GM23248 (cell line): ENCODE measurements at regions not wholly inside any gene's neighbourhood (a gene's known extent, or its start where the extent isn't known, plus 50 kb on each side); places are given as distances from the start of the nearest gene placed in this dataset.

Source experiments
- DNase-seq: peaks from one replicate; pipeline ENCODE4 v3.0.0-alpha.2; 2015
- H2AFZ ChIP-seq: fragments of 200-600 bp; sonication (generic); 2 replicates; pipeline ENCODE4 v1.6.1; 2016; ENCODE audit warnings: antibody characterized with exemption
- H3F3A ChIP-seq: fragments of 200-600 bp; sonication (generic); 2 replicates; pipeline ENCODE4 v1.6.1; 2016; ENCODE audit warnings: mild to moderate bottlenecking, antibody characterized with exemption, mixed run types; ENCODE audit not compliant: insufficient read depth
- H3K27ac ChIP-seq: fragments of 200-600 bp; sonication (generic); 2 replicates; pipeline ENCODE4 v1.5.1; 2016; ENCODE audit warnings: mild to moderate bottlenecking
- H3K27me3 ChIP-seq: fragments of 200-600 bp; sonication (generic); replicated peaks from 2 replicates; pipeline ENCODE4 v1.6.1; 2016; ENCODE audit warnings: mild to moderate bottlenecking; ENCODE audit not compliant: insufficient read depth
- H3K36me3 ChIP-seq: fragments of 200-600 bp; sonication (generic); 2 replicates; pipeline ENCODE4 v1.6.1; 2016; ENCODE audit warnings: low read depth, mild to moderate bottlenecking
- H3K4me1 ChIP-seq: fragments of 200-600 bp; sonication (generic); 2 replicates; pipeline ENCODE4 v1.6.1; 2016; ENCODE audit warnings: mild to moderate bottlenecking; ENCODE audit not compliant: insufficient read depth
- H3K4me2 ChIP-seq: fragments of 200-600 bp; sonication (generic); one replicate; pipeline ENCODE4 v1.6.1; 2016; ENCODE audit warnings: mild to moderate bottlenecking; ENCODE audit not compliant: unreplicated experiment
- H3K4me3 ChIP-seq: fragments of 200-600 bp; sonication (generic); 2 replicates; pipeline ENCODE4 v1.5.1; 2016; ENCODE audit warnings: mild to moderate bottlenecking
- H3K79me2 ChIP-seq: fragments of 200-600 bp; sonication (generic); 2 replicates; pipeline ENCODE4 v1.6.1; 2016; ENCODE audit warnings: mild to moderate bottlenecking; ENCODE audit not compliant: insufficient read depth
- H3K9ac ChIP-seq: fragments of 200-600 bp; sonication (generic); 2 replicates; pipeline ENCODE4 v1.6.1; 2016; ENCODE audit warnings: mild to moderate bottlenecking
- H3K9me2 ChIP-seq: fragments of 200-600 bp; sonication (generic); 2 replicates; pipeline ENCODE4 v1.6.1; 2016; ENCODE audit warnings: mixed run types, mild to moderate bottlenecking, moderate library complexity; ENCODE audit not compliant: insufficient read depth
- H3K9me3 ChIP-seq: fragments of 200-600 bp; sonication (generic); one replicate; pipeline ENCODE4 v1.6.1; 2017; ENCODE audit warnings: low read depth
- H4K20me1 ChIP-seq: fragments of 200-600 bp; sonication (generic); 2 replicates; pipeline ENCODE4 v1.6.0; 2016; ENCODE audit not compliant: insufficient read depth
- EZH2 ChIP-seq: fragments of 200-600 bp; sonication (generic); IDR thresholded peaks from 2 replicates; pipeline ENCODE4 v1.6.1; 2018; ENCODE audit warnings: antibody characterized with exemption, mild to moderate bottlenecking; ENCODE audit not compliant: insufficient read depth, poor library complexity, severe bottlenecking
- EZH2phosphoT487 ChIP-seq: fragments of 200-600 bp; sonication (generic); IDR thresholded peaks from 2 replicates; pipeline ENCODE4 v1.6.1; 2018; ENCODE audit warnings: antibody characterized with exemption, moderate library complexity, mild to moderate bottlenecking, low read depth; ENCODE audit not compliant: insufficient read depth
- WGBS, 2 experiments: methylation state at CpG; one replicate each; pipeline ENCODE4 v1.1.6; 2015 to 2017; ENCODE audit warnings: low lambda C conversion rate in 2 of 2, low coverage in 1 of 2; ENCODE audit errors: missing lambda C conversion rate in 2 of 2; 5-methylcytosine and 5-hydroxymethylcytosine counted together
- in situ Hi-C: fragments of 300-500 bp; cut with MboI; formaldehyde crosslinking; loops from 2 replicates; pipeline ENCODE4 v1.15.0; 2020

DNA sequence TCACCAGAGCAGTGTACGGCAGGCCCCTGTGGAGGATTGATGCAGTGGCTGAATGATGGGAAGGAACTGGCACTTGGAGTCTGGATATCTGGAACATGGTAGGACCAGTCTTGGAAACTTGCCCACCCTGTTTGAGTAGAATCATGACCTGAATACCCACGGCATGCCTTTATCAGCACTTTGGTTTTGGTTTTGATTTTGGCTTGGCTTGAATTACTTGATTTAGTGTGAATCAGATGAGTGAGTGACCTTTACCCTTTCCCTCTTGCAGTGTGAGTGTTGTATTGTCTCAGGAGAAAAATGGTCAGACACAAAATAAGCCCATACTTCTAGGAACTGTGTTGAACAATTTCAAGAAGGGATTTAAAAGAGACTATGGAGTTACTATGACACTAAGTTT, 801.0 kb upstream of the TSPY4 start:
- Histone ChIP-seq H3K27ac (no peak overlapping the region), H3F3A (no peaks in the 10 kb centered on the region), H3K9me2 (no peaks in the 10 kb centered on the region), H4K20me1 (no peaks in the 10 kb centered on the region), H3K4me2 (no peak overlapping the region), H3K36me3 (no peaks in the 10 kb centered on the region), H3K9me3 (no peaks in the 10 kb centered on the region), H2AFZ (no peak overlapping the region), H3K27me3 (no peaks in the 10 kb centered on the region), H3K79me2 (no peaks in the 10 kb centered on the region), H3K4me1 (no peaks in the 10 kb centered on the region), H3K4me3 (no peak overlapping the region), H3K9ac (no peak overlapping the region)
- DNase-seq: no peak
- WGBS, 2 experiments: 30 to 43% methylated on average over 1 to 2 of the region's 2 CpGs
- in situ Hi-C loops: loop anchor here (25.0 kb wide), 1 partner anchor 101 kb away; no protein-coding TSS in a partner anchor
- TF ChIP-seq EZH2phosphoT487 (no peak), EZH2 (no peak)

DNA sequence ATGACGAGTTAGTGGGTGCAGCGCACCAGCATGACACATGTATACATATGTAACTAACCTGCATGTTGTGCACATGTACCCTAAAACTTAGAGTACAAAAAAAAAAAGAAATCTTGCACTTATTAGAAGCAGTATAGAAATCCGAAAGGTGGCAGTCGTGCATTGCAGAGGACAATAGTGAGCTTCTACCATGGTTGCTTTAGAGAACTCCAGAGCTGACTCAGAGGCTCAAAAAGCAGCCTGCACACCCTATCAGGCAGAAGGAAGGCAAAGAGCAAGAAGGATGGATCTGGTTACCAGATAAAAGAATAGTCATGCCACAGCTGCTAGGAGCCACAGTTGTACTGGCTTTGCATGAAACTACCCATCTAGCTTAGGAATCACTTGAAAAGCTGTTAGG, 796.0 kb upstream of the TSPY4 start:
- Histone ChIP-seq H4K20me1 (no peaks in the 10 kb centered on the region), H3K9me3 (no peaks in the 10 kb centered on the region), H3K4me3 (no peak overlapping the region), H3K27ac (no peak overlapping the region), H3K9ac (no peak overlapping the region), H3K4me2 (no peak overlapping the region), H3K79me2 (no peaks in the 10 kb centered on the region), H3K27me3 (no peaks in the 10 kb centered on the region), H3F3A (no peaks in the 10 kb centered on the region), H3K36me3 (no peaks in the 10 kb centered on the region), H3K9me2 (no peaks in the 10 kb centered on the region), H2AFZ (no peak overlapping the region), H3K4me1 (no peaks in the 10 kb centered on the region)
- TF ChIP-seq EZH2phosphoT487 (no peak), EZH2 (no peak)
- in situ Hi-C loops: loop anchor here (25.0 kb wide), 1 partner anchor 96 kb away; no protein-coding TSS in a partner anchor
- WGBS, 2 experiments: 29 to 42% methylated on average over 4 of the region's 4 CpGs
- DNase-seq: peak; percentile 21

DNA sequence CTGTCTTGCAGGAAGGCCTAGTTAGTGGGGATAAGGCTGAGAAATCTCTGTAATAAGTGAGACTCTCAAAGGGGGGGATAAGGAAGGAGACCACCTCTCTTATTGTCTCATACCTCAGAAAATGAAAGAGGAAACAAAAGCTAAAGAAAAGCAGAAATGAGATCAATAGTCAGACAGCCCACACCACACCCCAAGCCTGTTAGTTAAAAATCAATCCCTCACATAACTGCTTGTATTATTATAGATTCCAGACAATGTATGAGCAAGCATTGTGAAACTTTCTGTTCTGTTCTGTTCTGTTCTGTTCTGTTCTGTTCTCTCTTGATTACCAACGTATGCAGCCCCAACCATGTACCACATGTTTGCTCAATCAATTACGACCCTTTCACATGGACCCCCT, 792.5 kb upstream of the TSPY4 start:
- no peak for DNase-seq
- in situ Hi-C loops: loop anchor here (25.0 kb wide), 1 partner anchor 93 kb away; no protein-coding TSS in a partner anchor
- H3K9ac ChIP-seq: no peak overlapping the region
- H3K9me2 ChIP-seq: no peaks in the 10 kb centered on the region
- no peaks in the 10 kb centered on the region for H3K36me3 ChIP-seq
- no peaks in the 10 kb centered on the region for H3K9me3 ChIP-seq
- no peak overlapping the region for H3K4me2 ChIP-seq
- no peaks in the 10 kb centered on the region for H4K20me1 ChIP-seq
- H3K4me3 ChIP-seq: no peak overlapping the region
- H3K27me3 ChIP-seq: no peaks in the 10 kb centered on the region
- no peaks in the 10 kb centered on the region for H3F3A ChIP-seq
- TF ChIP-seq EZH2 (no peak), EZH2phosphoT487 (no peak)
- H3K79me2 ChIP-seq: no peaks in the 10 kb centered on the region
- H3K27ac ChIP-seq: no peak overlapping the region
- H3K4me1 ChIP-seq: no peaks in the 10 kb centered on the region
- WGBS, 2 experiments: 6 to 7% methylated on average over 2 of the region's 2 CpGs
- H2AFZ ChIP-seq: no peak overlapping the region

DNA sequence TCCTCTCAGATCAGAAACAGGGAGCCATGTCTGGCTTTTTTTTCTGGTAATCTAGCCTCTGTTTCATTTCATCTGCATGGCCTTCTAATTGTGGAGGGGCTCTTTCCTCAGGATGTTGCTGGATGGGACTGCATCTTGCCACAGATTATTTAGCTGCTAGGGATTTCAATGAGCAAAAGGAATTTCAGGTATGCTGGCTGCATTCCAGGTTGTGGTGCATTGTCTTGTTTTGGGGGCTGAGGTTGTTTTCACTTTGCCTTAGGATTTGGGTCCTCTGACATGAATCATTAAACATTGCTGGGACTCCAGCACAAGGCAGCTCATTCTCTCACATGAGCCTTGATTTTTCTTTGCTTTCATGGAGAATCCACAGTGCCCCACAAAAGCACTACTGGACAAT, 789.3 kb upstream of the TSPY4 start:
- in situ Hi-C loops: loop anchor here (25.0 kb wide), 1 partner anchor 89 kb away; no protein-coding TSS in a partner anchor
- H3K9me2 ChIP-seq: no peaks in the 10 kb centered on the region
- no peaks in the 10 kb centered on the region for H3K9me3 ChIP-seq
- no peaks in the 10 kb centered on the region for H3F3A ChIP-seq
- no peaks in the 10 kb centered on the region for H3K79me2 ChIP-seq
- H3K4me3 ChIP-seq: no peak overlapping the region
- DNase-seq: no peak
- no peaks in the 10 kb centered on the region for H3K36me3 ChIP-seq
- no peak overlapping the region for H2AFZ ChIP-seq
- H3K4me1 ChIP-seq: no peaks in the 10 kb centered on the region
- H3K4me2 ChIP-seq: no peak overlapping the region
- no peak overlapping the region for H3K27ac ChIP-seq
- no peaks in the 10 kb centered on the region for H3K27me3 ChIP-seq
- H3K9ac ChIP-seq: no peak overlapping the region
- TF ChIP-seq EZH2phosphoT487 (no peak), EZH2 (no peak)
- no peaks in the 10 kb centered on the region for H4K20me1 ChIP-seq

DNA sequence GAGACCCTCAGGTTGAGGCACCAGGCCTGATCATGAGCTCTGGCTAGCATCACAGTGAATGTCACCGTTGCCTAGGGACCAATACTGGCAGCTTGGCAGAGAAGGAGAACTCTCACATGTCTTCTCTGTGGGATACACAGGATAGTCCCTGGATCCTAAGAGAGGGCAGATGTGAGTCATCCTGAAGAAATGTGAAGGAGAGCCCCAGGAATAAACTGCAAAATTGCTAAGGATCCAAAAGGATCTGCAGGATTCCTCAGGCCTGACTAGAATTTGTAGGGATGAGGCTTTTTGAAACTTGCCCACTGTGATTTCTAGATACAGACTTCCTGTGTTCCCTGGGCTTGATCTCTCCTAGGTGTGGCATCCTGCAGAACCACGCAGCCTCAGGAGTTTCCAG, 785.9 kb upstream of the TSPY4 start:
- in situ Hi-C loops: no loop called here
- H3K9me3 ChIP-seq: no peaks in the 10 kb centered on the region

More for the DNA sequence above, 785.9 kb upstream of the TSPY4 start:
- Histone ChIP-seq H3K79me2 (no peaks in the 10 kb centered on the region), H3K9me2 (no peaks in the 10 kb centered on the region), H3K9ac (no peak overlapping the region), H3K4me3 (no peak overlapping the region), H3K36me3 (no peaks in the 10 kb centered on the region), H3K4me2 (no peak overlapping the region), H3K27me3 (no peaks in the 10 kb centered on the region), H3K4me1 (no peaks in the 10 kb centered on the region), H2AFZ (no peak overlapping the region), H4K20me1 (no peaks in the 10 kb centered on the region), H3K27ac (no peak overlapping the region), H3F3A (no peaks in the 10 kb centered on the region)
- TF ChIP-seq EZH2phosphoT487 (no peak), EZH2 (no peak)
- 83 to 89% methylated on average over 1 to 2 of the region's 2 CpGs for WGBS, 2 experiments
- no peak for DNase-seq
